K562 (cell line): ENCODE measurements at regions not wholly inside any gene's neighbourhood (a gene's known extent, or its start where the extent isn't known, plus 50 kb on each side); places are given as distances from the start of the nearest gene placed in this dataset.

Experiments used
- CBX2 ChIP-seq: fragments of 200-600 bp; sonication (generic); IDR thresholded peaks from one replicate; pipeline ENCODE4 v1.6.1; 2012; ENCODE audit warnings: mild to moderate bottlenecking, low read length, inconsistent platforms; ENCODE audit not compliant: insufficient read depth, poor library complexity, severe bottlenecking
- GTF2F1 ChIP-seq: IDR thresholded peaks from 2 replicates; pipeline ENCODE4 v1.6.1; 2011; ENCODE audit warnings: low read depth, low read length, improper control_type of control experiment
- HCFC1 ChIP-seq: IDR thresholded peaks from 2 replicates; pipeline ENCODE4 v1.6.1; 2012; ENCODE audit warnings: low read depth, low read length, improper control_type of control experiment
- HSF4 ChIP-seq: fragments of 250-450 bp; sonication (Bioruptor Pico); IDR thresholded peaks from 2 replicates; pipeline ENCODE4 v2.1.2; 2022; ENCODE audit warnings: mild to moderate bottlenecking, moderate library complexity, borderline replicate concordance
- IRF1 ChIP-seq: sonication (generic); formaldehyde crosslinking; IDR thresholded peaks from 2 replicates; pipeline ENCODE4 v1.8.0; 2022; ENCODE audit warnings: missing genetic modification reagents, mild to moderate bottlenecking, borderline replicate concordance
- IRF9 ChIP-seq: fragments of 450-650 bp; IDR thresholded peaks from 2 replicates; pipeline ENCODE4 v1.6.1; 2016; ENCODE audit warnings: missing biosample characterization, missing genetic modification characterization
- KAT7 ChIP-seq: sonication (generic); formaldehyde crosslinking; IDR thresholded peaks from 2 replicates; pipeline ENCODE4 v1.8.0; 2022; ENCODE audit warnings: missing genetic modification reagents, mild to moderate bottlenecking, borderline replicate concordance
- PCBP2 ChIP-seq: fragments of 200-400 bp; formaldehyde crosslinking; IDR thresholded peaks from 2 replicates; pipeline ENCODE4 v1.6.1; 2018; ENCODE audit warnings: low read length, low read depth, mild to moderate bottlenecking, moderate library complexity; ENCODE audit not compliant: poor library complexity, severe bottlenecking
- SRSF9 ChIP-seq: fragments of 200-400 bp; formaldehyde crosslinking; IDR thresholded peaks from 2 replicates; pipeline ENCODE4 v1.6.1; 2017; ENCODE audit warnings: low read depth, low read length, borderline replicate concordance
- THRA ChIP-seq: fragments of 450-650 bp; IDR thresholded peaks from 2 replicates; pipeline ENCODE4 v1.6.1; 2017; ENCODE audit warnings: mild to moderate bottlenecking, moderate library complexity
- TSHZ1 ChIP-seq: fragments of 250-450 bp; sonication (Bioruptor Pico); IDR thresholded peaks from 2 replicates; pipeline ENCODE4 v1.4.0; 2020; ENCODE audit warnings: mild to moderate bottlenecking, moderate library complexity
- ZNF586 ChIP-seq: fragments of 450-650 bp; formaldehyde crosslinking; conservative IDR thresholded peaks from 2 replicates; pipeline ENCODE4 v1.4.0; 2020; ENCODE audit warnings: mild to moderate bottlenecking, moderate library complexity
- TF ChIP-seq, protein P1 (sequence below), 2 experiments: fragments of 450-650 bp; IDR thresholded peaks; 2 replicates each; pipeline ENCODE4 v1.6.1; 2016; ENCODE audit warnings: mild to moderate bottlenecking in 2 of 2, borderline replicate concordance in 1 of 2, low read depth in 1 of 2, moderate library complexity in 1 of 2

GRCh38 chr12:47378222-47378582, 298.4 kb upstream of the AMIGO2 start (continued):
- TF ChIP-seq, protein P1, sequence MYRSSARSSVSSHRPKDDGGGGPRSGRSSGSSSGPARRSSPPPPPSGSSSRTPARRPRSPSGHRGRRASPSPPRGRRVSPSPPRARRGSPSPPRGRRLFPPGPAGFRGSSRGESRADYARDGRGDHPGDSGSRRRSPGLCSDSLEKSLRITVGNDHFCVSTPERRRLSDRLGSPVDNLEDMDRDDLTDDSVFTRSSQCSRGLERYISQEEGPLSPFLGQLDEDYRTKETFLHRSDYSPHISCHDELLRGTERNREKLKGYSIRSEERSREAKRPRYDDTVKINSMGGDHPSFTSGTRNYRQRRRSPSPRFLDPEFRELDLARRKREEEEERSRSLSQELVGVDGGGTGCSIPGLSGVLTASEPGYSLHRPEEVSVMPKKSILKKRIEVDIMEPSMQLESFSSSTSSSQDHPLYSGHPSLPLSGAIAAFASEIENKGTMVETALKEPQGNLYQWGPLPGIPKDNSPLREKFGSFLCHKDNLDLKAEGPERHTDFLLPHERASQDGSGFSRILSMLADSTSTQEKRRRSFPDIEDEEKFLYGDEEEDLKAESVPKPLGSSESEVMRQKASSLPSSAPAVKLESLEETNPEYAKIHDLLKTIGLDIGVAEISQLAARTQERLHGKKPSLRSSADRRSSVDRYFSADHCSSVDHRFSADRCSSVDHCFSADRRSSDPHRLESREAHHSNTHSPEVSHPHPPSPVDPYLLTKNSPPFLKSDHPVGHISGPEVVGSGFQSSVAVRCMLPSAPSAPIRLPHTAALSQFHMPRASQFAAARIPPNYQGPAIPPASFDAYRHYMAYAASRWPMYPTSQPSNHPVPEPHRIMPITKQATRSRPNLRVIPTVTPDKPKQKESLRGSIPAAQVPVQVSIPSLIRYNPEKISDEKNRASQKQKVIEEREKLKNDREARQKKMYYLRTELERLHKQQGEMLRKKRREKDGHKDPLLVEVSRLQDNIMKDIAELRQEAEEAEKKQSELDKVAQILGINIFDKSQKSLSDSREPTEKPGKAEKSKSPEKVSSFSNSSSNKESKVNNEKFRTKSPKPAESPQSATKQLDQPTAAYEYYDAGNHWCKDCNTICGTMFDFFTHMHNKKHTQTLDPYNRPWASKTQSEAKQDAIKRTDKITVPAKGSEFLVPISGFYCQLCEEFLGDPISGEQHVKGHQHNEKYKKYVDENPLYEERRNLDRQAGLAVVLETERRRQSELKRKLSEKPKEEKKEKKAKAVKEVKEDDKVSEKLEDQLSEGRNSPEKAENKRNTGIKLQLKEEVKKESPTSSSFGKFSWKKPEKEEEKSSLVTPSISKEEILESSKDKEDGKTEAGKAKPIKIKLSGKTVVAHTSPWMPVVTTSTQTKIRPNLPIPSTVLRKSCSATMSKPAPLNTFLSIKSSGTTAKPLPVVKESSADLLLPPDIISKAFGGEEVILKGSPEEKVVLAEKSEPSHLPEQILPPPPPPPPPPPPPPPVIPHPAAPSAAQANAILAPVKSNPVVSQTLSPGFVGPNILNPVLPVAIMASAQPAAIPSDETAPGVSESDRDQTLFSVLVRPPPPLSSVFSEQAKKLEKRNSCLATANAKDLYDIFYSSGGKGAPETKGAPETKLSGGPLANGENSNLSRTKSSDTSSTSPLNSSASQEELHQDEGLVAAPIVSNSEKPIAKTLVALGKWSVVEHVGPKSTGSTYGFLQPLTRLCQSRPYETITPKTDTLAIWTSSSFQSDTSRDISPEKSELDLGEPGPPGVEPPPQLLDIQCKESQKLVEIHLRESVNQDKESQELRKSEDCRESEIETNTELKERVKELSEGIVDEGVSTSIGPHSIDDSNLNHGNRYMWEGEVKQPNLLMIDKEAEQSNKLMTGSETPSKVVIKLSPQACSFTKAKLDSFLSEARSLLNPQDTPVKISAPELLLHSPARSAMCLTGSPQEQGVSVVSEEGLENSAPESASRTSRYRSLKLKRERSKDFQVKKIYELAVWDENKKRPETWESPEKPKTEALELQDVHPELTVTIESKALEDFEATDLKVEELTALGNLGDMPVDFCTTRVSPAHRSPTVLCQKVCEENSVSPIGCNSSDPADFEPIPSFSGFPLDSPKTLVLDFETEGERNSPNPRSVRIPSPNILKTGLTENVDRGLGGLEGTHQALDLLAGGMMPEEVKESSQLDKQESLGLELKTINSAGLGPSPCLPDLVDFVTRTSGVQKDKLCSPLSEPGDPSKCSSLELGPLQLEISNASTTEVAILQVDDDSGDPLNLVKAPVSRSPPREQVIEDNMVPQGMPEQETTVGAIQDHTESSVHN (IDR thresholded peaks at IDR 0.05; ENCODE audit: borderline replicate concordance in 1 of 2, low read depth in 1 of 2): no peak
- TF ChIP-seq GTF2F1: no peak
- no peak for TF ChIP-seq THRA
- TF ChIP-seq KAT7 (CRISPR knock-in tag): no peak
- TF ChIP-seq PCBP2: no peak
- no peak for TF ChIP-seq CBX2
- TF ChIP-seq IRF1: no peak
- no peak for TF ChIP-seq HSF4 (CRISPR knock-in tag)
- no peak for TF ChIP-seq IRF9 (tag)
- no peak for TF ChIP-seq SRSF9
- TF ChIP-seq HCFC1: no peak
- no peak for TF ChIP-seq ZNF586 (CRISPR knock-in tag)
- 0 out of 2 replicates have a peak, but pooled peaks have one; percentile 25 for TF ChIP-seq TSHZ1 (CRISPR knock-in tag)
